B cell (primary cell): ENCODE measurements at regions not wholly inside any gene's neighbourhood (a gene's known extent, or its start where the extent isn't known, plus 50 kb on each side); places are given as distances from the start of the nearest gene placed in this dataset.

ENCODE experiments used
- CTCF ChIP-seq: fragments of 200-600 bp; IDR thresholded peaks from one replicate; pipeline ENCODE4 v1.8.0; 2022; ENCODE audit warnings: antibody characterized with exemption, mild to moderate bottlenecking
- EZH2 ChIP-seq: IDR thresholded peaks from 2 replicates; pipeline ENCODE4 v1.6.1; 2012; ENCODE audit warnings: borderline replicate concordance, low read depth, mild to moderate bottlenecking, moderate library complexity, low read length; ENCODE audit not compliant: insufficient read depth, poor library complexity, severe bottlenecking

- TF ChIP-seq CTCF (no peak), EZH2 (no peak)
These were observed 251.1 kb upstream of the ARID1B start for GRCh38 chr6:156526081-156526480.
